ENCODE measurements at regions not wholly inside any gene's neighbourhood (a gene's known extent, or its start where the extent isn't known, plus 50 kb on each side); places are given as distances from the start of the nearest gene placed in this dataset.
"Not testable (repeated sequence)": the region's sequence is repeated elsewhere in the genome, so short reads cannot be mapped to it uniquely, and the experiment has no call there.

- Histone ChIP-seq H2AK5ac (ENCODE audit: low read depth, low read length) (no peak overlapping the region), H4K8ac (ENCODE audit: low read depth, low read length) (no peak overlapping the region), H3K27ac (replicated peaks; ENCODE audit: low read length) (no peak overlapping the region), H2BK15ac (ENCODE audit: low read length) (no peak overlapping the region), H2BK12ac (ENCODE audit: low read length) (no peak overlapping the region), H3K4ac (ENCODE audit: low read length) (no peak overlapping the region), H3K27me3 (ENCODE audit: control insufficient read depth in 3 of 3, insufficient read depth in 3 of 3, low read depth in 1 of 3, low read length in 3 of 3) (no peaks in the 10 kb centered on the region), H3K9ac (ENCODE audit: low read depth, low read length, poor library complexity) (no peak overlapping the region), H4K91ac (ENCODE audit: low read depth, low read length, poor library complexity) (no peak overlapping the region), H3K4me3 (ENCODE audit: low read length in 2 of 2) (no peak overlapping the region), H3K4me2 (ENCODE audit: insufficient read depth, low read length, poor library complexity, severe bottlenecking) (no peak overlapping the region), H3K14ac (ENCODE audit: low read length) (no peak overlapping the region), H3K79me1 (ENCODE audit: low read depth, low read length) (no peaks in the 10 kb centered on the region), H2BK5ac (ENCODE audit: low read length) (no peak overlapping the region), H2AFZ (ENCODE audit: low read length) (no peak overlapping the region), H3K18ac (ENCODE audit: low read length) (no peak overlapping the region), H3K23ac (ENCODE audit: low read depth, low read length, poor library complexity) (no peak overlapping the region), H3K4me1 (ENCODE audit: control insufficient read depth in 2 of 2, insufficient read depth in 1 of 2, low read depth in 1 of 2, low read length in 2 of 2) (no peaks in the 10 kb centered on the region), H2BK120ac (ENCODE audit: low read depth, low read length) (no peak overlapping the region), H3K36me3 (replicated peaks in 1 of 2; ENCODE audit: control insufficient read depth in 2 of 2, insufficient read depth in 2 of 2, low read length in 2 of 2) (no peaks in the 10 kb centered on the region), H3K9me3 (replicated peaks in 1 of 2; ENCODE audit: control insufficient read depth in 2 of 2, insufficient read depth in 1 of 2, low read depth in 1 of 2, low read length in 2 of 2) (no peaks in the 10 kb centered on the region)
- WGBS, 2 donors (ENCODE audit: extremely low coverage in 2 of 2, insufficient read length in 2 of 2, insufficient replicate concordance in 1 of 2), result no CpG with 5 or more reads among the region's 3 CpGs
- DNase-seq (ENCODE audit: low spot score), result no peak
Observed at GRCh38 chr16:17964196-17964595, 372.3 kb downstream of the NPIPA8 start.

GRCh38 chr16:17963185-17963836 is 373.2 kb downstream of the NPIPA8 start:
- Histone ChIP-seq H3K27me3 (ENCODE audit: control insufficient read depth in 3 of 3, insufficient read depth in 3 of 3, low read depth in 1 of 3, low read length in 3 of 3) (no peaks in the 10 kb centered on the region), H2BK12ac (ENCODE audit: low read length) (no peak overlapping the region), H3K36me3 (replicated peaks in 1 of 2; ENCODE audit: control insufficient read depth in 2 of 2, insufficient read depth in 2 of 2, low read length in 2 of 2) (no peaks in the 10 kb centered on the region), H3K23ac (ENCODE audit: low read depth, low read length, poor library complexity) (no peak overlapping the region), H4K91ac (ENCODE audit: low read depth, low read length, poor library complexity) (no peak overlapping the region), H3K79me1 (ENCODE audit: low read depth, low read length) (no peaks in the 10 kb centered on the region), H3K4ac (ENCODE audit: low read length) (no peak overlapping the region), H2BK5ac (ENCODE audit: low read length) (no peak overlapping the region), H2BK15ac (ENCODE audit: low read length) (no peak overlapping the region), H3K4me2 (ENCODE audit: insufficient read depth, low read length, poor library complexity, severe bottlenecking) (no peak overlapping the region), H3K18ac (ENCODE audit: low read length) (no peak overlapping the region), H3K27ac (replicated peaks; ENCODE audit: low read length) (no peak overlapping the region), H3K9me3 (replicated peaks in 1 of 2; ENCODE audit: control insufficient read depth in 2 of 2, insufficient read depth in 1 of 2, low read depth in 1 of 2, low read length in 2 of 2) (no peaks in the 10 kb centered on the region), H3K9ac (ENCODE audit: low read depth, low read length, poor library complexity) (no peak overlapping the region), H3K4me3 (ENCODE audit: low read length in 2 of 2) (no peak overlapping the region), H2AFZ (ENCODE audit: low read length) (no peak overlapping the region), H3K14ac (ENCODE audit: low read length) (no peak overlapping the region), H2BK120ac (ENCODE audit: low read depth, low read length) (no peak overlapping the region), H2AK5ac (ENCODE audit: low read depth, low read length) (no peak overlapping the region), H3K4me1 (ENCODE audit: control insufficient read depth in 2 of 2, insufficient read depth in 1 of 2, low read depth in 1 of 2, low read length in 2 of 2) (no peaks in the 10 kb centered on the region), H4K8ac (ENCODE audit: low read depth, low read length) (no peak overlapping the region)
- DNase-seq (ENCODE audit: low spot score), result no peak
- WGBS, 2 donors (ENCODE audit: extremely low coverage in 2 of 2, insufficient read length in 2 of 2, insufficient replicate concordance in 1 of 2), result no CpG with 5 or more reads among the region's 12 CpGs

- H2BK120ac ChIP-seq (ENCODE audit: low read depth, low read length), result no peak overlapping the region
- H3K4me3 ChIP-seq (ENCODE audit: low read length in 2 of 2), result no peak overlapping the region
- no peak overlapping the region for H3K27ac ChIP-seq (replicated peaks; ENCODE audit: low read length)
- no peak overlapping the region for H4K8ac ChIP-seq (ENCODE audit: low read depth, low read length)
- H3K9ac ChIP-seq (ENCODE audit: low read depth, low read length, poor library complexity), result no peak overlapping the region
- no peak overlapping the region for H2BK15ac ChIP-seq (ENCODE audit: low read length)
- no peak overlapping the region for H3K4ac ChIP-seq (ENCODE audit: low read length)
- no peaks in the 10 kb centered on the region for H3K27me3 ChIP-seq (ENCODE audit: control insufficient read depth in 3 of 3, insufficient read depth in 3 of 3, low read depth in 1 of 3, low read length in 3 of 3)
- no peak overlapping the region for H2AFZ ChIP-seq (ENCODE audit: low read length)
- peaks cover 0 to 2% of the 10 kb centered on the region in 2 donors for H3K9me3 ChIP-seq (replicated peaks in 1 of 2; ENCODE audit: control insufficient read depth in 2 of 2, insufficient read depth in 1 of 2, low read depth in 1 of 2, low read length in 2 of 2)
- H3K4me2 ChIP-seq (ENCODE audit: insufficient read depth, low read length, poor library complexity, severe bottlenecking), result no peak overlapping the region
- H2BK5ac ChIP-seq (ENCODE audit: low read length), result no peak overlapping the region
- no peaks in the 10 kb centered on the region for H3K4me1 ChIP-seq (ENCODE audit: control insufficient read depth in 2 of 2, insufficient read depth in 1 of 2, low read depth in 1 of 2, low read length in 2 of 2)
- H3K79me1 ChIP-seq (ENCODE audit: low read depth, low read length), result no peaks in the 10 kb centered on the region
- no peak overlapping the region for H2BK12ac ChIP-seq (ENCODE audit: low read length)
- no peak overlapping the region for H3K23ac ChIP-seq (ENCODE audit: low read depth, low read length, poor library complexity)
- no peak overlapping the region for H4K91ac ChIP-seq (ENCODE audit: low read depth, low read length, poor library complexity)
- H3K18ac ChIP-seq (ENCODE audit: low read length), result no peak overlapping the region
- no CpG with 5 or more reads among the region's 3 CpGs for whole genome bisulfite sequencing, 2 donors (ENCODE audit: extremely low coverage in 2 of 2, insufficient read length in 2 of 2, insufficient replicate concordance in 1 of 2)
- H3K36me3 ChIP-seq (replicated peaks in 1 of 2; ENCODE audit: control insufficient read depth in 2 of 2, insufficient read depth in 2 of 2, low read length in 2 of 2), result no peaks in the 10 kb centered on the region
- H2AK5ac ChIP-seq (ENCODE audit: low read depth, low read length), result no peak overlapping the region
- no peak for DNase-seq (ENCODE audit: low spot score)
- no peak overlapping the region for H3K14ac ChIP-seq (ENCODE audit: low read length)
Observed at GRCh38 chr16:17962726-17963125, 373.8 kb downstream of the NPIPA8 start.

- H2BK15ac ChIP-seq (ENCODE audit: low read length); H3K9me3 ChIP-seq (replicated peaks in 1 of 2; ENCODE audit: control insufficient read depth in 2 of 2, insufficient read depth in 1 of 2, low read depth in 1 of 2, low read length in 2 of 2); H3K79me1 ChIP-seq (ENCODE audit: low read depth, low read length); H4K91ac ChIP-seq (ENCODE audit: low read depth, low read length, poor library complexity); H2BK12ac ChIP-seq (ENCODE audit: low read length); H3K4ac ChIP-seq (ENCODE audit: low read length); H3K4me3 ChIP-seq (ENCODE audit: low read length in 2 of 2); DNase-seq (ENCODE audit: low spot score); H4K8ac ChIP-seq (ENCODE audit: low read depth, low read length); H2BK5ac ChIP-seq (ENCODE audit: low read length); H3K27me3 ChIP-seq (ENCODE audit: control insufficient read depth in 3 of 3, insufficient read depth in 3 of 3, low read depth in 1 of 3, low read length in 3 of 3); H3K9ac ChIP-seq (ENCODE audit: low read depth, low read length, poor library complexity); H3K27ac ChIP-seq (replicated peaks; ENCODE audit: low read length); H3K4me2 ChIP-seq (ENCODE audit: insufficient read depth, low read length, poor library complexity, severe bottlenecking); H3K18ac ChIP-seq (ENCODE audit: low read length); H3K4me1 ChIP-seq (ENCODE audit: control insufficient read depth in 2 of 2, insufficient read depth in 1 of 2, low read depth in 1 of 2, low read length in 2 of 2); H2AK5ac ChIP-seq (ENCODE audit: low read depth, low read length); H2AFZ ChIP-seq (ENCODE audit: low read length); H3K14ac ChIP-seq (ENCODE audit: low read length); H2BK120ac ChIP-seq (ENCODE audit: low read depth, low read length); H3K23ac ChIP-seq (ENCODE audit: low read depth, low read length, poor library complexity); H3K36me3 ChIP-seq (replicated peaks in 1 of 2; ENCODE audit: control insufficient read depth in 2 of 2, insufficient read depth in 2 of 2, low read length in 2 of 2): not testable (repeated sequence)
- WGBS, 2 donors (ENCODE audit: extremely low coverage in 2 of 2, insufficient read length in 2 of 2, insufficient replicate concordance in 1 of 2), result no CpG with 5 or more reads among the region's 8 CpGs
Observed at GRCh38 chr16:17961822-17962221, 374.7 kb downstream of the NPIPA8 start.

Data from neuronal stem cell (in vitro differentiated cells).